GM19467 (cell line): ENCODE measurements at regions not wholly inside any gene's neighbourhood (a gene's known extent, or its start where the extent isn't known, plus 50 kb on each side); places are given as distances from the start of the nearest gene placed in this dataset.

ENCODE experiments used
- ATAC-seq: cut with Tn5 transposase; IDR thresholded peaks from one replicate; pipeline ENCODE4 v1.9.1; 2021; ENCODE audit warnings: mild to moderate bottlenecking, moderate library complexity; ENCODE audit not compliant: unreplicated experiment

GRCh38 chr11:111444040-111444439 is 65.0 kb upstream of the POU2AF1 start:
- no peak for ATAC-seq

- ATAC-seq = no peak
These were observed 64.6 kb upstream of the POU2AF1 start for GRCh38 chr11:111443640-111444039.

GRCh38 chr11:111443032-111443431 is 64.0 kb upstream of the POU2AF1 start:
- ATAC-seq = no peak

- ATAC-seq = no peak
These were observed 62.4 kb upstream of the POU2AF1 start for GRCh38 chr11:111441443-111441842.

- ATAC-seq = no peak
These were observed 61.5 kb upstream of the POU2AF1 start for GRCh38 chr11:111440416-111441205.

- ATAC-seq = no peak
These were observed 60.8 kb upstream of the POU2AF1 start for GRCh38 chr11:111439901-111440300.

- ATAC-seq = no peak
These were observed 59.9 kb upstream of the POU2AF1 start for GRCh38 chr11:111438846-111439520.

GRCh38 chr11:111438168-111438567 is 59.1 kb upstream of the POU2AF1 start:
- no peak for ATAC-seq

GRCh38 chr11:111435046-111435698 is 56.1 kb upstream of the POU2AF1 start:
- ATAC-seq = no peak

- ATAC-seq = peak; percentile 59
These were observed 50.0 kb upstream of the POU2AF1 start for GRCh38 chr11:111429066-111429506.
